ENCODE measurements at regions not wholly inside any gene's neighbourhood (a gene's known extent, or its start where the extent isn't known, plus 50 kb on each side); places are given as distances from the start of the nearest gene placed in this dataset.

DNA sequence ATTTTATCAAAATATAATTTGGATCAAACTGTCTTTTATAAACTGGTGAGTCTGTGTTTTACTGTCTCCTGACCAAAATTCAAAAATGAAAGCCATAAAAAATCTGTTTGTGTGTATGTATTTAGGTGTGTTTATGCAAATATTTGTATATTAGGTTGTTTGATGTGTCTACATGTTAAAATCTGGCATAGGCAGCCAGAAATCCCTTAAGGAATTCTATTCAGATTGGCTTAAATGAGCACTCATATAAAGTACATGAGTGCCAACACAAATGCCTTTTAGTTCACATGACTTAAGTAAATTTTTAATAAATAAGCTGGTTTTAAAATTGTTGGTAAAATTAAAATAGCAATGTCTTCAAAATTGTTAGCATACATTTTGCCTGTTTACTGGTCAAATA, 133.3 kb upstream of the GUCY1A2 start:
- TF ChIP-seq CTCF (conservative IDR thresholded peaks at IDR 0.05) (no peak), EZH2 (IDR thresholded peaks at IDR 0.05; ENCODE audit: low read depth) (no peak)
